GM23338 (cell line): ENCODE measurements at regions not wholly inside any gene's neighbourhood (a gene's known extent, or its start where the extent isn't known, plus 50 kb on each side); places are given as distances from the start of the nearest gene placed in this dataset.

Experiments used
- ATAC-seq: fragments of 200-7000 bp; cut with Tn5 transposase; 3 replicates; pipeline ENCODE4 v1.9.1; 2020
- DNase-seq: peaks from one replicate; pipeline ENCODE4 v3.0.0-alpha.2; 2015; ENCODE audit warnings: low spot score
- H2AFZ ChIP-seq: fragments of 200-600 bp; sonication (generic); 2 replicates; pipeline ENCODE4 v1.8.0; 2016; ENCODE audit warnings: antibody characterized with exemption, mild to moderate bottlenecking, moderate library complexity
- H3F3A ChIP-seq: fragments of 200-600 bp; sonication (generic); replicated peaks from 2 replicates; pipeline ENCODE4 v1.8.0; 2017; ENCODE audit warnings: antibody characterized with exemption, mixed run types, low read depth
- H3K27ac ChIP-seq: fragments of 200-600 bp; sonication (generic); 2 replicates; pipeline ENCODE4 v1.6.1; 2016; ENCODE audit warnings: low read depth
- H3K27me3 ChIP-seq: fragments of 200-600 bp; sonication (generic); 2 replicates; pipeline ENCODE4 v1.8.0; 2016; ENCODE audit warnings: mild to moderate bottlenecking, mixed run types, moderate library complexity; ENCODE audit not compliant: insufficient read depth
- H3K36me3 ChIP-seq: fragments of 200-600 bp; sonication (generic); 2 replicates; pipeline ENCODE4 v1.8.0; 2016; ENCODE audit warnings: mild to moderate bottlenecking; ENCODE audit not compliant: insufficient read depth
- H3K4me1 ChIP-seq: fragments of 200-600 bp; sonication (generic); 2 replicates; pipeline ENCODE4 v1.8.0; 2016; ENCODE audit warnings: mild to moderate bottlenecking, moderate library complexity; ENCODE audit not compliant: insufficient read depth
- H3K4me2 ChIP-seq: fragments of 200-600 bp; sonication (generic); 2 replicates; pipeline ENCODE4 v1.7.1; 2017; ENCODE audit warnings: mixed run types
- H3K4me3 ChIP-seq: fragments of 200-600 bp; sonication (generic); 2 replicates; pipeline ENCODE4 v1.6.1; 2016; ENCODE audit warnings: mixed run types
- H3K79me2 ChIP-seq: fragments of 200-600 bp; sonication (generic); replicated peaks from 2 replicates; pipeline ENCODE4 v1.8.0; 2017; ENCODE audit warnings: mild to moderate bottlenecking; ENCODE audit not compliant: insufficient read depth
- H3K9me2 ChIP-seq: fragments of 200-600 bp; sonication (generic); 2 replicates; pipeline ENCODE4 v1.8.0; 2017; ENCODE audit not compliant: insufficient read depth
- H4K20me1 ChIP-seq: fragments of 200-600 bp; sonication (generic); replicated peaks from 2 replicates; pipeline ENCODE4 v1.8.0; 2017; ENCODE audit warnings: mild to moderate bottlenecking; ENCODE audit not compliant: insufficient read depth
- H3K27ac Mint-ChIP-seq: 2 replicates; pipeline ENCODE4 v1.8.0; 2020; ENCODE audit warnings: inconsistent platforms, mild to moderate bottlenecking, moderate library complexity, mixed read lengths
- H3K27me3 Mint-ChIP-seq: 3 replicates; pipeline ENCODE4 v1.8.0; 2022; ENCODE audit warnings: low read depth, mild to moderate bottlenecking, moderate library complexity, mixed read lengths, inconsistent platforms; ENCODE audit not compliant: insufficient read depth, poor library complexity
- H3K36me3 Mint-ChIP-seq: 3 replicates; pipeline ENCODE4 v1.8.0; 2021; ENCODE audit warnings: low read depth, mild to moderate bottlenecking, inconsistent platforms, moderate library complexity, mixed read lengths
- H3K4me1 Mint-ChIP-seq: 3 replicates; pipeline ENCODE4 v1.8.0; 2020; ENCODE audit warnings: mild to moderate bottlenecking, inconsistent platforms, mixed read lengths
- H3K4me3 Mint-ChIP-seq: 3 replicates; pipeline ENCODE4 v1.8.0; 2021; ENCODE audit warnings: moderate library complexity, mild to moderate bottlenecking, inconsistent platforms, mixed read lengths
- H3K9me3 Mint-ChIP-seq: 3 replicates; pipeline ENCODE4 v1.8.0; 2020; ENCODE audit warnings: moderate library complexity, mild to moderate bottlenecking, inconsistent platforms, mixed read lengths
- CREB1 ChIP-seq: fragments of 250-450 bp; sonication (Bioruptor Pico); IDR thresholded peaks from 2 replicates; pipeline ENCODE4 v1.5.0; 2020; ENCODE audit warnings: low read depth, mild to moderate bottlenecking, moderate library complexity
- EZH2phosphoT487 ChIP-seq: fragments of 200-600 bp; sonication (generic); IDR thresholded peaks from one replicate; pipeline ENCODE4 v1.8.1; 2018; ENCODE audit warnings: antibody characterized with exemption; ENCODE audit not compliant: unreplicated experiment
- JUNB ChIP-seq: IDR thresholded peaks from one replicate; pipeline ENCODE4 v1.6.1; 2016; ENCODE audit warnings: antibody characterized with exemption; ENCODE audit not compliant: unreplicated experiment
- NANOG ChIP-seq: IDR thresholded peaks from 2 replicates; pipeline ENCODE4 v1.6.1; 2016; ENCODE audit warnings: antibody characterized with exemption, borderline replicate concordance
- STAT1 ChIP-seq: IDR thresholded peaks from one replicate; pipeline ENCODE4 v1.6.1; 2016; ENCODE audit warnings: antibody characterized with exemption; ENCODE audit not compliant: unreplicated experiment
- ZNF331 ChIP-seq: fragments of 250-450 bp; sonication (Bioruptor Pico); IDR thresholded peaks from 2 replicates; pipeline ENCODE4 v1.5.0; 2020; ENCODE audit warnings: low read depth, mild to moderate bottlenecking, moderate library complexity
- TF ChIP-seq, protein P1 (sequence below): IDR thresholded peaks from one replicate; pipeline ENCODE4 v1.6.1; 2018; ENCODE audit warnings: antibody characterized with exemption; ENCODE audit not compliant: unreplicated experiment
- TF ChIP-seq, protein P2 (sequence below): fragments of 250-450 bp; sonication (Bioruptor Pico); IDR thresholded peaks from 2 replicates; pipeline ENCODE4 v1.5.0; 2020; ENCODE audit warnings: mild to moderate bottlenecking, moderate library complexity
- TF ChIP-seq, protein P3 (sequence below), 2 experiments: fragments of 200-600 bp in 1 of 2; sonication (generic) in 1 of 2; conservative IDR thresholded peaks; 2 replicates each; pipeline versions ENCODE4 v1.5.1 to v1.6.1; 2016 to 2017; ENCODE audit warnings: antibody characterized with exemption in 2 of 2, low read depth in 2 of 2, mild to moderate bottlenecking in 2 of 2, moderate library complexity in 1 of 2
- TF ChIP-seq, protein P4 (sequence below): IDR thresholded peaks from 2 replicates; pipeline ENCODE4 v1.6.1; 2016; ENCODE audit warnings: antibody characterized with exemption

DNA sequence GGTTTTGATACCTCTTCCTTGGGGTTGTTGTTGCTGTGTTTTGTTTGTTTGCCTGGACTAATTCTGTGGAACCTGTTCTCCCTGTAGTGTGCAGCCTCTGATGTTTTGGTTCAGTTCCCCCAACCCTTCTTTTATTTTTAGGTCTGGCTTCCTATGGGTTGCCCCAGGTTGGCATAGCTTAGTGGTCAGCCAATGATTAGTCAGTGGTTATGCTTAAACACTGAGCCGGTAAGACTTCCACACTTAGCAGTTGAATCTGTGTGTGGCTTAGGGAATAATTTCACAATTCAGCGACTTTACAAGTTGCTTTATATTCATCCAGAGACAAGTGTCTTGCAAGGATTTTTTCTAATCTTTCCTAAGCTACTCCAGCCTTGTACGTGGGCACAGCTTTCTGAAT lies 78.6 kb upstream of the CLPB start (continued):
- TF ChIP-seq, protein P1, sequence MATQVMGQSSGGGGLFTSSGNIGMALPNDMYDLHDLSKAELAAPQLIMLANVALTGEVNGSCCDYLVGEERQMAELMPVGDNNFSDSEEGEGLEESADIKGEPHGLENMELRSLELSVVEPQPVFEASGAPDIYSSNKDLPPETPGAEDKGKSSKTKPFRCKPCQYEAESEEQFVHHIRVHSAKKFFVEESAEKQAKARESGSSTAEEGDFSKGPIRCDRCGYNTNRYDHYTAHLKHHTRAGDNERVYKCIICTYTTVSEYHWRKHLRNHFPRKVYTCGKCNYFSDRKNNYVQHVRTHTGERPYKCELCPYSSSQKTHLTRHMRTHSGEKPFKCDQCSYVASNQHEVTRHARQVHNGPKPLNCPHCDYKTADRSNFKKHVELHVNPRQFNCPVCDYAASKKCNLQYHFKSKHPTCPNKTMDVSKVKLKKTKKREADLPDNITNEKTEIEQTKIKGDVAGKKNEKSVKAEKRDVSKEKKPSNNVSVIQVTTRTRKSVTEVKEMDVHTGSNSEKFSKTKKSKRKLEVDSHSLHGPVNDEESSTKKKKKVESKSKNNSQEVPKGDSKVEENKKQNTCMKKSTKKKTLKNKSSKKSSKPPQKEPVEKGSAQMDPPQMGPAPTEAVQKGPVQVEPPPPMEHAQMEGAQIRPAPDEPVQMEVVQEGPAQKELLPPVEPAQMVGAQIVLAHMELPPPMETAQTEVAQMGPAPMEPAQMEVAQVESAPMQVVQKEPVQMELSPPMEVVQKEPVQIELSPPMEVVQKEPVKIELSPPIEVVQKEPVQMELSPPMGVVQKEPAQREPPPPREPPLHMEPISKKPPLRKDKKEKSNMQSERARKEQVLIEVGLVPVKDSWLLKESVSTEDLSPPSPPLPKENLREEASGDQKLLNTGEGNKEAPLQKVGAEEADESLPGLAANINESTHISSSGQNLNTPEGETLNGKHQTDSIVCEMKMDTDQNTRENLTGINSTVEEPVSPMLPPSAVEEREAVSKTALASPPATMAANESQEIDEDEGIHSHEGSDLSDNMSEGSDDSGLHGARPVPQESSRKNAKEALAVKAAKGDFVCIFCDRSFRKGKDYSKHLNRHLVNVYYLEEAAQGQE: no peak
- no peak for TF ChIP-seq EZH2phosphoT487
- TF ChIP-seq, protein P2, sequence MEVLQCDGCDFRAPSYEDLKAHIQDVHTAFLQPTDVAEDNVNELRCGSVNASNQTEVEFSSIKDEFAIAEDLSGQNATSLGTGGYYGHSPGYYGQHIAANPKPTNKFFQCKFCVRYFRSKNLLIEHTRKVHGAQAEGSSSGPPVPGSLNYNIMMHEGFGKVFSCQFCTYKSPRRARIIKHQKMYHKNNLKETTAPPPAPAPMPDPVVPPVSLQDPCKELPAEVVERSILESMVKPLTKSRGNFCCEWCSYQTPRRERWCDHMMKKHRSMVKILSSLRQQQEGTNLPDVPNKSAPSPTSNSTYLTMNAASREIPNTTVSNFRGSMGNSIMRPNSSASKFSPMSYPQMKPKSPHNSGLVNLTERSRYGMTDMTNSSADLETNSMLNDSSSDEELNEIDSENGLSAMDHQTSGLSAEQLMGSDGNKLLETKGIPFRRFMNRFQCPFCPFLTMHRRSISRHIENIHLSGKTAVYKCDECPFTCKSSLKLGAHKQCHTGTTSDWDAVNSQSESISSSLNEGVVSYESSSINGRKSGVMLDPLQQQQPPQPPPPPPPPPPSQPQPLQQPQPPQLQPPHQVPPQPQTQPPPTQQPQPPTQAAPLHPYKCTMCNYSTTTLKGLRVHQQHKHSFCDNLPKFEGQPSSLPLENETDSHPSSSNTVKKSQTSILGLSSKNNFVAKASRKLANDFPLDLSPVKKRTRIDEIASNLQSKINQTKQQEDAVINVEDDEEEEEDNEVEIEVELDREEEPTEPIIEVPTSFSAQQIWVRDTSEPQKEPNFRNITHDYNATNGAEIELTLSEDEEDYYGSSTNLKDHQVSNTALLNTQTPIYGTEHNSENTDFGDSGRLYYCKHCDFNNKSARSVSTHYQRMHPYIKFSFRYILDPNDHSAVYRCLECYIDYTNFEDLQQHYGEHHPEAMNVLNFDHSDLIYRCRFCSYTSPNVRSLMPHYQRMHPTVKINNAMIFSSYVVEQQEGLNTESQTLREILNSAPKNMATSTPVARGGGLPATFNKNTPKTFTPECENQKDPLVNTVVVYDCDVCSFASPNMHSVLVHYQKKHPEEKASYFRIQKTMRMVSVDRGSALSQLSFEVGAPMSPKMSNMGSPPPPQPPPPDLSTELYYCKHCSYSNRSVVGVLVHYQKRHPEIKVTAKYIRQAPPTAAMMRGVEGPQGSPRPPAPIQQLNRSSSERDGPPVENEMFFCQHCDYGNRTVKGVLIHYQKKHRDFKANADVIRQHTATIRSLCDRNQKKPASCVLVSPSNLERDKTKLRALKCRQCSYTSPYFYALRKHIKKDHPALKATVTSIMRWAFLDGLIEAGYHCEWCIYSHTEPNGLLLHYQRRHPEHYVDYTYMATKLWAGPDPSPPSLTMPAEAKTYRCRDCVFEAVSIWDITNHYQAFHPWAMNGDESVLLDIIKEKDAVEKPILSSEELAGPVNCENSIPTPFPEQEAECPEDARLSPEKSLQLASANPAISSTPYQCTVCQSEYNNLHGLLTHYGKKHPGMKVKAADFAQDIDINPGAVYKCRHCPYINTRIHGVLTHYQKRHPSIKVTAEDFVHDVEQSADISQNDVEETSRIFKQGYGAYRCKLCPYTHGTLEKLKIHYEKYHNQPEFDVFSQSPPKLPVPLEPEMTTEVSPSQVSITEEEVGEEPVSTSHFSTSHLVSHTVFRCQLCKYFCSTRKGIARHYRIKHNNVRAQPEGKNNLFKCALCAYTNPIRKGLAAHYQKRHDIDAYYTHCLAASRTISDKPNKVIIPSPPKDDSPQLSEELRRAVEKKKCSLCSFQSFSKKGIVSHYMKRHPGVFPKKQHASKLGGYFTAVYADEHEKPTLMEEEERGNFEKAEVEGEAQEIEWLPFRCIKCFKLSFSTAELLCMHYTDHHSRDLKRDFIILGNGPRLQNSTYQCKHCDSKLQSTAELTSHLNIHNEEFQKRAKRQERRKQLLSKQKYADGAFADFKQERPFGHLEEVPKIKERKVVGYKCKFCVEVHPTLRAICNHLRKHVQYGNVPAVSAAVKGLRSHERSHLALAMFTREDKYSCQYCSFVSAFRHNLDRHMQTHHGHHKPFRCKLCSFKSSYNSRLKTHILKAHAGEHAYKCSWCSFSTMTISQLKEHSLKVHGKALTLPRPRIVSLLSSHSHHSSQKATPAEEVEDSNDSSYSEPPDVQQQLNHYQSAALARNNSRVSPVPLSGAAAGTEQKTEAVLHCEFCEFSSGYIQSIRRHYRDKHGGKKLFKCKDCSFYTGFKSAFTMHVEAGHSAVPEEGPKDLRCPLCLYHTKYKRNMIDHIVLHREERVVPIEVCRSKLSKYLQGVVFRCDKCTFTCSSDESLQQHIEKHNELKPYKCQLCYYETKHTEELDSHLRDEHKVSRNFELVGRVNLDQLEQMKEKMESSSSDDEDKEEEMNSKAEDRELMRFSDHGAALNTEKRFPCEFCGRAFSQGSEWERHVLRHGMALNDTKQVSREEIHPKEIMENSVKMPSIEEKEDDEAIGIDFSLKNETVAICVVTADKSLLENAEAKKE (CRISPR knock-in tag): no peak

DNA sequence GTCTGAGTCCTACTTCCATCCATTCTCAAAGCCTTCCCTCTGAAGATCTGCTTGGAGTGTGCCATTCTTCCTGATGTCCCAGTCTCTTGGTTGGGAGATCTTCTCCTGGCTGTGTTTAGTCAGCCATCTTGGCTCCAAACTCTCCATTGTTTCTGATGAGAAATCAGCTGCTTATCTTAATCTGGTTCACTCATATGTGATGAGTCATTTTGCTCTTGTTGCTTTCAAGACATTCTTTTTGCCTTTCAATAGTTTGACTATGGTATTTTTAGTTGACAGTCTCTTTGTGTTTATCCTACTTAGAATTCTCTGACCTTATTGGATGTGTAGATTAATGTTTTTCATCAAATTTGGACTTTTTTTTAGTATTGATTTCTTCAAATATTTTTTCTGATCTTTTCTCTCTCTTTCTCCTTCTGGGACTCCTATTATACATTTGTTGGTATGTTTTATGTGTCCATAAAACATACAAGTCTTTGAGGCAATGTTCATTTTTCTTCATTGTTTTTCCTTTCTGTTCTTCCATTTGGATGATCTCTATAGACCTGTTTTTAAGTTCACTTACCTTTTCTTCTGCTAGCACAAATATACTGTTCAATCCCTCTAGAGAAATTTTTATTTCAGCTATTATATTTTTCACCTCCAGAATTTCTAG lies 77.2 kb upstream of the CLPB start:
- Mint-ChIP-seq H3K4me3 (no peak overlapping the region; the same call in 2 of the 3 replicates), H3K9me3 (peaks cover 61% of the 10 kb centered on the region), H3K4me1 (no peaks in the 10 kb centered on the region), H3K36me3 (peaks cover 32% of the 10 kb centered on the region), H3K27ac (no peak overlapping the region), H3K27me3 (peaks cover 4% of the 10 kb centered on the region)
- H4K20me1 ChIP-seq: no peaks in the 10 kb centered on the region
- no peaks in the 10 kb centered on the region for H3K9me2 ChIP-seq
- no peaks in the 10 kb centered on the region for H3K27me3 ChIP-seq
- no peak overlapping the region for H3K4me3 ChIP-seq
- H3K27ac ChIP-seq: no peak overlapping the region
- ATAC-seq (no peak), DNase-seq (no peak)
- no peaks in the 10 kb centered on the region for H3F3A ChIP-seq
- no peak overlapping the region for H2AFZ ChIP-seq
- no peaks in the 10 kb centered on the region for H3K79me2 ChIP-seq
- H3K36me3 ChIP-seq: 0 out of 2 replicates have a peak, but pooled peaks cover 10% of the 10 kb centered on the region
- H3K4me2 ChIP-seq: no peak overlapping the region
- no peaks in the 10 kb centered on the region for H3K4me1 ChIP-seq
- TF ChIP-seq STAT1 (no peak), CREB1 (CRISPR knock-in tag) (no peak), ZNF331 (CRISPR knock-in tag) (no peak), NANOG (no peak), JUNB (no peak)
- TF ChIP-seq, protein P3, sequence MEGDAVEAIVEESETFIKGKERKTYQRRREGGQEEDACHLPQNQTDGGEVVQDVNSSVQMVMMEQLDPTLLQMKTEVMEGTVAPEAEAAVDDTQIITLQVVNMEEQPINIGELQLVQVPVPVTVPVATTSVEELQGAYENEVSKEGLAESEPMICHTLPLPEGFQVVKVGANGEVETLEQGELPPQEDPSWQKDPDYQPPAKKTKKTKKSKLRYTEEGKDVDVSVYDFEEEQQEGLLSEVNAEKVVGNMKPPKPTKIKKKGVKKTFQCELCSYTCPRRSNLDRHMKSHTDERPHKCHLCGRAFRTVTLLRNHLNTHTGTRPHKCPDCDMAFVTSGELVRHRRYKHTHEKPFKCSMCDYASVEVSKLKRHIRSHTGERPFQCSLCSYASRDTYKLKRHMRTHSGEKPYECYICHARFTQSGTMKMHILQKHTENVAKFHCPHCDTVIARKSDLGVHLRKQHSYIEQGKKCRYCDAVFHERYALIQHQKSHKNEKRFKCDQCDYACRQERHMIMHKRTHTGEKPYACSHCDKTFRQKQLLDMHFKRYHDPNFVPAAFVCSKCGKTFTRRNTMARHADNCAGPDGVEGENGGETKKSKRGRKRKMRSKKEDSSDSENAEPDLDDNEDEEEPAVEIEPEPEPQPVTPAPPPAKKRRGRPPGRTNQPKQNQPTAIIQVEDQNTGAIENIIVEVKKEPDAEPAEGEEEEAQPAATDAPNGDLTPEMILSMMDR (conservative IDR thresholded peaks at IDR 0.05; ENCODE audit: low read depth in 2 of 2): no peak
- TF ChIP-seq, protein P4, sequence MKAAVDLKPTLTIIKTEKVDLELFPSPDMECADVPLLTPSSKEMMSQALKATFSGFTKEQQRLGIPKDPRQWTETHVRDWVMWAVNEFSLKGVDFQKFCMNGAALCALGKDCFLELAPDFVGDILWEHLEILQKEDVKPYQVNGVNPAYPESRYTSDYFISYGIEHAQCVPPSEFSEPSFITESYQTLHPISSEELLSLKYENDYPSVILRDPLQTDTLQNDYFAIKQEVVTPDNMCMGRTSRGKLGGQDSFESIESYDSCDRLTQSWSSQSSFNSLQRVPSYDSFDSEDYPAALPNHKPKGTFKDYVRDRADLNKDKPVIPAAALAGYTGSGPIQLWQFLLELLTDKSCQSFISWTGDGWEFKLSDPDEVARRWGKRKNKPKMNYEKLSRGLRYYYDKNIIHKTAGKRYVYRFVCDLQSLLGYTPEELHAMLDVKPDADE: no peak
